ENCODE measurements at regions not wholly inside any gene's neighbourhood (a gene's known extent, or its start where the extent isn't known, plus 50 kb on each side); places are given as distances from the start of the nearest gene placed in this dataset.

DNA sequence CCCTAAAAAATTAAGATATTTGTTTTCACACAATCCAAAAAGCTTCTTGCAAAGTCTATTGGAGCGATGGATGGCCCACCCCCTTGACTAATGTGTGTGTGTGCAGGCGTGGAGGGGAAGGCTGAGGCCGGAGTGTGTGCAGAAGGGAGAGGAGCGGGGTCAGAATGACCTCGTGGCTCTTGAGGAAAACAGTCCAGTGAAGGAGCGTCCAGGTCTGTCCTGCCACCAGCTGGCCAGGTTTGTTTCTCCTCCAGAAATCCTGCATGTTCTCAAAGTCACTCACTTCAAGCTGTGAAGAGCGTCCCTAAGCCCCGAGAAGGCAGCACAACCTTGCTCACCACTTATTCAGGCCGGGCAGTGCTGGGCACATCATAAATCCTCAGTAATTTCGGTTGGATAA, 69.5 kb upstream of the SSX2IP start:
- H3K9ac ChIP-seq (ENCODE audit: insufficient read depth in 1 of 2, low read depth in 2 of 2, low read length in 2 of 2), result no peak overlapping the region
- no peaks in the 10 kb centered on the region for H3K4me1 ChIP-seq (replicated peaks in 1 of 2; ENCODE audit: control insufficient read depth in 2 of 2, insufficient read depth in 2 of 2, low read length in 2 of 2)
- no peaks in the 10 kb centered on the region for H3K9me1 ChIP-seq (ENCODE audit: control insufficient read depth, insufficient read depth, low read length)
- H4K20me1 ChIP-seq (replicated peaks; ENCODE audit: control insufficient read depth, insufficient read depth, low read length), result no peaks in the 10 kb centered on the region
- BruUV-seq (replicated peaks), result no TSS peak
- POLR2A ChIA-PET, result interaction anchor here (0.5 to 0.9 kb wide), 2 partner anchors 20 to 155 kb away, joined by 3 read pairs; no protein-coding TSS in a partner anchor
- ATAC-seq (peak; percentile 67), FAIRE-seq (peak; percentile 15), DNase-seq (ENCODE audit: extremely low read depth in 1 of 4, low spot score in 3 of 4) (peak in 1 of 4 experiments; percentile 24)
- peaks cover 7 to 21% of the 10 kb centered on the region in 2 experiments; a peak in 4 of 5 replicates for H3K27me3 ChIP-seq (ENCODE audit: control insufficient read depth in 2 of 2, insufficient read depth in 2 of 2, low read length in 2 of 2)
- TF ChIP-seq SIN3A (IDR thresholded peaks at IDR 0.05; ENCODE audit: borderline replicate concordance in 2 of 2, control insufficient read depth in 1 of 2, low read depth in 2 of 2, low read length in 2 of 2), result no peak
- TF ChIP-seq, protein P1, sequence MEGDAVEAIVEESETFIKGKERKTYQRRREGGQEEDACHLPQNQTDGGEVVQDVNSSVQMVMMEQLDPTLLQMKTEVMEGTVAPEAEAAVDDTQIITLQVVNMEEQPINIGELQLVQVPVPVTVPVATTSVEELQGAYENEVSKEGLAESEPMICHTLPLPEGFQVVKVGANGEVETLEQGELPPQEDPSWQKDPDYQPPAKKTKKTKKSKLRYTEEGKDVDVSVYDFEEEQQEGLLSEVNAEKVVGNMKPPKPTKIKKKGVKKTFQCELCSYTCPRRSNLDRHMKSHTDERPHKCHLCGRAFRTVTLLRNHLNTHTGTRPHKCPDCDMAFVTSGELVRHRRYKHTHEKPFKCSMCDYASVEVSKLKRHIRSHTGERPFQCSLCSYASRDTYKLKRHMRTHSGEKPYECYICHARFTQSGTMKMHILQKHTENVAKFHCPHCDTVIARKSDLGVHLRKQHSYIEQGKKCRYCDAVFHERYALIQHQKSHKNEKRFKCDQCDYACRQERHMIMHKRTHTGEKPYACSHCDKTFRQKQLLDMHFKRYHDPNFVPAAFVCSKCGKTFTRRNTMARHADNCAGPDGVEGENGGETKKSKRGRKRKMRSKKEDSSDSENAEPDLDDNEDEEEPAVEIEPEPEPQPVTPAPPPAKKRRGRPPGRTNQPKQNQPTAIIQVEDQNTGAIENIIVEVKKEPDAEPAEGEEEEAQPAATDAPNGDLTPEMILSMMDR (IDR thresholded peaks at IDR 0.05 in 2 of 3, conservative IDR thresholded peaks at IDR 0.05 in 1 of 3; ENCODE audit: insufficient read depth in 2 of 3, low read depth in 1 of 3, low read length in 3 of 3), result 0 out of 6 replicates have a peak, but pooled peaks of 1 of the 3 experiments have one; percentile 6
- TF ChIP-seq RAD21 (CRISPR knock-in tag; conservative IDR thresholded peaks at IDR 0.05 in 1 of 2, IDR thresholded peaks at IDR 0.05 in 1 of 2), result peak in 1 of 2 experiments; percentile 43; a peak in 1 of 4 replicates
- no peaks in the 10 kb centered on the region; the same call in 1 of the 2 replicates for H3K9me3 ChIP-seq (replicated peaks; ENCODE audit: control insufficient read depth, insufficient read depth, low read depth, low read length)
- H3K36me3 ChIP-seq (ENCODE audit: control insufficient read depth, insufficient read depth, low read length), result no peaks in the 10 kb centered on the region
- no peak overlapping the region for H3K4me3 ChIP-seq
- H2AFZ ChIP-seq (ENCODE audit: low read depth, low read length), result no peak overlapping the region
- H3K4me2 ChIP-seq (ENCODE audit: insufficient read depth, low read length), result no peak overlapping the region
- WGBS (ENCODE audit: insufficient coverage, low coverage, missing lambda C conversion rate), result 2% methylated on average over 10 of the region's 10 CpGs
- no peak overlapping the region for H3K27ac ChIP-seq (ENCODE audit: extremely low read depth, low read depth, low read length)
- intact Hi-C loops (cut with micrococcal nuclease), result loop anchor here (10.0 kb wide), 1 partner anchor 855 kb away; no protein-coding TSS in a partner anchor
- no peaks in the 10 kb centered on the region for H3K79me2 ChIP-seq (ENCODE audit: control insufficient read depth, insufficient read depth, low read length)
- CTCF ChIA-PET (ENCODE audit: low intra/inter-chr PET ratio), result interaction anchor here (0.7 to 1.7 kb wide), 2 partner anchors 92 to 617 kb away, joined by 3 to 5 read pairs; no protein-coding TSS in a partner anchor
- in situ Hi-C loops (cut with MboI), result loop anchor here (25.0 kb wide), 1 partner anchor 622 kb away; the partner anchor contains the start of gene PRKACB

Measured in K562 (cell line).